Hepatocyte (in vitro differentiated cells): ENCODE measurements at regions not wholly inside any gene's neighbourhood (a gene's known extent, or its start where the extent isn't known, plus 50 kb on each side); places are given as distances from the start of the nearest gene placed in this dataset.

ENCODE experiments used
- DNase-seq: peaks from one replicate; pipeline ENCODE4 v3.0.0-alpha.2; 2016; ENCODE audit warnings: low spot score
- H2AFZ ChIP-seq: fragments of 200-600 bp; sonication (generic); 2 replicates; pipeline ENCODE4 v1.6.0; 2016; ENCODE audit warnings: antibody characterized with exemption, mild to moderate bottlenecking
- H3K27ac ChIP-seq: fragments of 200-600 bp; sonication (generic); 2 replicates; pipeline ENCODE4 v1.5.1; 2016; ENCODE audit warnings: mild to moderate bottlenecking
- H3K27me3 ChIP-seq: fragments of 200-600 bp; sonication (generic); 2 replicates; pipeline ENCODE4 v1.6.1; 2016
- H3K36me3 ChIP-seq: fragments of 200-600 bp; sonication (generic); replicated peaks from 2 replicates; pipeline ENCODE4 v1.5.1; 2016; ENCODE audit warnings: low read depth; ENCODE audit not compliant: insufficient read depth
- H3K4me1 ChIP-seq: fragments of 200-600 bp; sonication (generic); 2 replicates; pipeline ENCODE4 v1.5.1; 2016; ENCODE audit warnings: mild to moderate bottlenecking, moderate library complexity; ENCODE audit not compliant: insufficient read depth
- H3K4me2 ChIP-seq: fragments of 200-600 bp; sonication (generic); 2 replicates; pipeline ENCODE4 v1.6.0; 2016
- H3K4me3 ChIP-seq: fragments of 200-600 bp; sonication (generic); 2 replicates; pipeline ENCODE4 v1.5.1; 2016; ENCODE audit warnings: mild to moderate bottlenecking
- H3K79me2 ChIP-seq: fragments of 200-600 bp; sonication (generic); 2 replicates; pipeline ENCODE4 v1.6.0; 2017; ENCODE audit warnings: mild to moderate bottlenecking
- H3K9me2 ChIP-seq: fragments of 200-600 bp; sonication (generic); replicated peaks from 2 replicates; pipeline ENCODE4 v1.6.0; 2017; ENCODE audit warnings: mild to moderate bottlenecking; ENCODE audit not compliant: insufficient read depth
- H3K9me3 ChIP-seq: fragments of 200-600 bp; sonication (generic); 2 replicates; pipeline ENCODE4 v1.5.1; 2016; ENCODE audit warnings: low read depth, mild to moderate bottlenecking
- H4K20me1 ChIP-seq: fragments of 200-600 bp; sonication (generic); 2 replicates; pipeline ENCODE4 v1.6.0; 2016; ENCODE audit warnings: mild to moderate bottlenecking; ENCODE audit not compliant: insufficient read depth, poor library complexity, severe bottlenecking
- CTCF ChIP-seq: fragments of 200-600 bp; sonication (generic); IDR thresholded peaks from 2 replicates; pipeline ENCODE4 v1.5.1; 2016; ENCODE audit warnings: antibody characterized with exemption, mild to moderate bottlenecking; ENCODE audit not compliant: poor library complexity
- EZH2 ChIP-seq: fragments of 200-600 bp; sonication (generic); IDR thresholded peaks from 2 replicates; pipeline ENCODE4 v1.6.1; 2016; ENCODE audit warnings: antibody characterized with exemption, mild to moderate bottlenecking, borderline replicate concordance
- EZH2phosphoT487 ChIP-seq: fragments of 200-600 bp; sonication (generic); IDR thresholded peaks from one replicate; pipeline ENCODE4 v1.6.1; 2018; ENCODE audit warnings: antibody characterized with exemption, mild to moderate bottlenecking, low read depth, moderate library complexity; ENCODE audit not compliant: unreplicated experiment, severe bottlenecking
- WGBS: methylation state at CpG from one replicate; pipeline ENCODE4 v1.1.6; 2016; ENCODE audit warnings: low lambda C conversion rate; ENCODE audit errors: missing lambda C conversion rate; 5-methylcytosine and 5-hydroxymethylcytosine counted together

GRCh38 chr12:27190761-27191160 lies 53.3 kb upstream of the STK38L start:
- Histone ChIP-seq H3K4me1 (peaks cover 33% of the 10 kb centered on the region), H3K9me3 (no peaks in the 10 kb centered on the region), H3K79me2 (no peaks in the 10 kb centered on the region), H3K4me3 (no peak overlapping the region), H4K20me1 (no peaks in the 10 kb centered on the region), H3K36me3 (no peaks in the 10 kb centered on the region), H3K27ac (peak overlapping the region; percentile 75), H2AFZ (no peak overlapping the region), H3K4me2 (peak overlapping the region; percentile 10), H3K27me3 (no peaks in the 10 kb centered on the region), H3K9me2 (no peaks in the 10 kb centered on the region)
- WGBS = 48% methylated on average over 2 of the region's 2 CpGs
- no peak for DNase-seq
- TF ChIP-seq CTCF = no peak
- TF ChIP-seq EZH2phosphoT487 = no peak
- no peak for TF ChIP-seq EZH2

GRCh38 chr12:27191531-27191930 lies 52.6 kb upstream of the STK38L start:
- TF ChIP-seq EZH2 (no peak), EZH2phosphoT487 (no peak), CTCF (no peak)
- peaks cover 33% of the 10 kb centered on the region for H3K4me1 ChIP-seq
- peak overlapping the region; percentile 8 for H3K4me2 ChIP-seq
- H3K27me3 ChIP-seq = no peaks in the 10 kb centered on the region
- H3K9me3 ChIP-seq = no peaks in the 10 kb centered on the region
- no peak for DNase-seq
- H3K36me3 ChIP-seq = no peaks in the 10 kb centered on the region
- 100% methylated on average over 2 of the region's 2 CpGs for WGBS
- H3K79me2 ChIP-seq = no peaks in the 10 kb centered on the region
- no peak overlapping the region for H3K4me3 ChIP-seq
- peak overlapping the region; percentile 63 for H3K27ac ChIP-seq
- H4K20me1 ChIP-seq = no peaks in the 10 kb centered on the region
- no peaks in the 10 kb centered on the region for H3K9me2 ChIP-seq
- H2AFZ ChIP-seq = no peak overlapping the region

DNA sequence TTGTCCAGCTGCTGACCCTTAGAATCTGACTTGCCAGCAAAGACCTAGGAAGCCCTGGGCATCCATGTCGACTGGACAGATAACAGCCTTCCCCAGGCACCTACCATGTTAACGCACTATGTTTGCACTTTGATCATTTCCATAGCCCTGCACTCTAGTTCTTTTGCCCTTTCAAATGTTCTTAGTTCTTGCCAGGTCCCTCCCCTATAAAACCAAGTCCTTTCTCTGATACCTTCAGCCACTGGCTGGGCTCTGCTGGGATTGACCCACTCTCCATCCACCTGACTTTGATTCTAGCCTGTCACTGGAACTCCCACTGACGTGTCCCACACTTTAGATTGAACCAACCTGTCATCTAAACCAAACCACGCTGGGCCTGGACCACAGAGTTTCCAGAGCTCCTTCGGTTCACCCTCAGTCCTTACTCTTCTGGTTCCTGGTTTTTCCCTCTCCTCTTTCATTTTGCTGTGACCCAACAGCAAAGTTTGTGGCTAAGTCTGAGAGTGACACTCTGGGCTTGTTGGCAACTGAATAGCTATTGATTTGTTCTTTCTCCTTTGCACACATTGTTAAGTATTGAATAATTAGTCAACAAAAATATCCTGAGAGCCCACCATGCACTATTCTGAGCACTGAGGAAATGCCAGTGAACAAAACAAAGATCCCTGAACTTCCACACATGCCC lies 51.8 kb upstream of the STK38L start:
- WGBS = 90% methylated on average over 5 of the region's 5 CpGs
- Histone ChIP-seq H2AFZ (no peak overlapping the region), H3K4me1 (peaks cover 33% of the 10 kb centered on the region), H3K4me3 (no peak overlapping the region), H3K9me3 (no peaks in the 10 kb centered on the region), H3K27me3 (no peaks in the 10 kb centered on the region), H3K4me2 (no peak overlapping the region), H3K27ac (peak overlapping the region; percentile 63), H4K20me1 (no peaks in the 10 kb centered on the region), H3K9me2 (no peaks in the 10 kb centered on the region), H3K79me2 (no peaks in the 10 kb centered on the region), H3K36me3 (no peaks in the 10 kb centered on the region)
- DNase-seq = no peak
- TF ChIP-seq EZH2 (no peak), EZH2phosphoT487 (no peak), CTCF (no peak)

DNA sequence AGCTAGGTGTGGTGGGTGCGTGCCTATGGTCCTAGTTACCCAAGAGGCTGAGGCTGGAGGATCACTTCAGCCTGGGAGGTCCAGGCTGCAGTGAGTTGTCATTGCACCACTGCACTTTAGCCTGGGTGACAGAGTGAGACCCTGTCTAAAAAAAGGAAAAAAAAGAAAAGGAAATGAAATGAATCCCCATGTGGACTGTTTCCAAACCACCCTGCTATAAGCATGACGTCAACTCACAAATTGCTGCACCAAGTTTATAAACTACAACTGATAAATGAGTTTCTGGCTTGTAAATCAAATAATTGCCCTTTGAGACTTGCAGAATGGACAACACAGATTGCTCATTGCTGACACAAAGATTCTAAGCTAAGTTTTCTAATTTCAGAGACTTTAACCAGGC lies 51.0 kb upstream of the STK38L start:
- peaks cover 33% of the 10 kb centered on the region for H3K4me1 ChIP-seq
- H3K4me2 ChIP-seq = peak overlapping the region; percentile 13
- WGBS = 52% methylated on average over 2 of the region's 2 CpGs
- no peak overlapping the region for H3K4me3 ChIP-seq
- no peak overlapping the region for H2AFZ ChIP-seq
- DNase-seq = peak; percentile 43
- no peaks in the 10 kb centered on the region for H3K9me3 ChIP-seq
- H3K27ac ChIP-seq = peak overlapping the region; percentile 65
- TF ChIP-seq EZH2 = no peak
- no peak for TF ChIP-seq CTCF
- TF ChIP-seq EZH2phosphoT487 = no peak
- H3K79me2 ChIP-seq = no peaks in the 10 kb centered on the region
- no peaks in the 10 kb centered on the region for H3K9me2 ChIP-seq
- H3K27me3 ChIP-seq = no peaks in the 10 kb centered on the region
- no peaks in the 10 kb centered on the region for H3K36me3 ChIP-seq
- no peaks in the 10 kb centered on the region for H4K20me1 ChIP-seq
